Fibroblast of lung (primary cell): ENCODE measurements at regions not wholly inside any gene's neighbourhood (a gene's known extent, or its start where the extent isn't known, plus 50 kb on each side); places are given as distances from the start of the nearest gene placed in this dataset.

Experiments used
- DNase-seq, 2 donors: peaks; one replicate each; pipeline versions ENCODE4 v3.0.0 to v3.0.0-alpha.2; 2010; ENCODE audit warnings: low read depth in 2 of 2
- H2AFZ ChIP-seq: 2 replicates; pipeline ENCODE4 v1.5.1; 2012; ENCODE audit warnings: low read length, control low read depth, inconsistent platforms
- H3K27ac ChIP-seq: 2 replicates; pipeline ENCODE4 v1.5.1; 2011; ENCODE audit warnings: low read length, control low read depth; ENCODE audit not compliant: insufficient read depth
- H3K27me3 ChIP-seq: 2 replicates; pipeline ENCODE4 v1.5.1; 2011; ENCODE audit warnings: mild to moderate bottlenecking, low read length; ENCODE audit not compliant: control insufficient read depth, insufficient read depth
- H3K36me3 ChIP-seq: 2 replicates; pipeline ENCODE4 v1.5.1; 2011; ENCODE audit warnings: low read length; ENCODE audit not compliant: control insufficient read depth, insufficient read depth
- H3K4me1 ChIP-seq: 2 replicates; pipeline ENCODE4 v1.5.1; 2011; ENCODE audit warnings: low read length; ENCODE audit not compliant: control insufficient read depth, insufficient read depth; ENCODE audit errors: extremely low read depth
- H3K4me2 ChIP-seq: 2 replicates; pipeline ENCODE4 v1.5.1; 2011; ENCODE audit warnings: low read length, control low read depth; ENCODE audit not compliant: insufficient read depth; ENCODE audit errors: extremely low read depth
- H3K4me3 ChIP-seq, 4 experiments: fragments of 200-600 bp in 1 of 4; sonication (generic) in 1 of 4; replicated peaks in 1 of 4; 2 replicates each; pipeline ENCODE4 v1.5.1; 2011 to 2016; ENCODE audit warnings: low read length in 4 of 4, low read depth in 3 of 4, mild to moderate bottlenecking in 3 of 4, control low read depth in 2 of 4, inconsistent platforms in 1 of 4, mixed read lengths in 1 of 4; ENCODE audit not compliant: insufficient read depth in 1 of 4; ENCODE audit errors: control extremely low read depth in 1 of 4
- H3K79me2 ChIP-seq: 2 replicates; pipeline ENCODE4 v1.5.1; 2012; ENCODE audit warnings: mild to moderate bottlenecking, low read length, inconsistent platforms; ENCODE audit not compliant: control insufficient read depth, insufficient read depth
- H3K9ac ChIP-seq: 2 replicates; pipeline ENCODE4 v1.5.1; 2011; ENCODE audit warnings: mild to moderate bottlenecking, low read length, control low read depth; ENCODE audit not compliant: insufficient read depth
- H3K9me3 ChIP-seq: 2 replicates; pipeline ENCODE4 v1.5.1; 2012; ENCODE audit warnings: low read depth, low read length; ENCODE audit not compliant: control insufficient read depth, insufficient read depth
- H4K20me1 ChIP-seq: 2 replicates; pipeline ENCODE4 v1.5.1; 2011; ENCODE audit warnings: low read length; ENCODE audit not compliant: control insufficient read depth, insufficient read depth; ENCODE audit errors: extremely low read depth
- CTCF ChIP-seq, 2 donors: IDR thresholded peaks in 1 of 2; conservative IDR thresholded peaks in 1 of 2; 1 replicate in 1 of 2; 2 replicates in 1 of 2; pipeline ENCODE4 v1.5.1; 2011 to 2012; ENCODE audit warnings: low read length in 2 of 2, control low read depth in 1 of 2, inconsistent platforms in 1 of 2, low read depth in 1 of 2, mild to moderate bottlenecking in 1 of 2
- EZH2 ChIP-seq: IDR thresholded peaks from 2 replicates; pipeline ENCODE4 v1.5.1; 2012; ENCODE audit warnings: low read length, control low read depth, mild to moderate bottlenecking; ENCODE audit errors: missing control alignments

GRCh38 chr13:107809125-107809524 is 406.2 kb downstream of the LIG4 start:
- Histone ChIP-seq H3K4me1 (no peaks in the 10 kb centered on the region), H3K27me3 (no peaks in the 10 kb centered on the region), H3K4me2 (no peak overlapping the region), H3K36me3 (no peaks in the 10 kb centered on the region), H3K27ac (no peak overlapping the region), H3K9ac (no peak overlapping the region), H3K4me3 (no peak overlapping the region), H3K9me3 (no peaks in the 10 kb centered on the region), H4K20me1 (no peaks in the 10 kb centered on the region), H2AFZ (no peak overlapping the region), H3K79me2 (no peaks in the 10 kb centered on the region)
- TF ChIP-seq CTCF (conservative IDR thresholded peaks at IDR 0.05 in 1 of 2, IDR thresholded peaks at IDR 0.05 in 1 of 2; ENCODE audit: low read depth in 1 of 2, low read length in 2 of 2) (no peak), EZH2 (no peak)
- DNase-seq, result peak in 1 of 2 donors; percentile 15

- Histone ChIP-seq H3K4me1 (no peaks in the 10 kb centered on the region), H3K9me3 (no peaks in the 10 kb centered on the region), H3K27ac (no peak overlapping the region), H3K9ac (no peak overlapping the region), H3K4me2 (no peak overlapping the region), H3K36me3 (no peaks in the 10 kb centered on the region), H2AFZ (no peak overlapping the region), H3K79me2 (no peaks in the 10 kb centered on the region), H4K20me1 (no peaks in the 10 kb centered on the region), H3K27me3 (no peaks in the 10 kb centered on the region), H3K4me3 (no peak overlapping the region)
- TF ChIP-seq EZH2 (no peak), CTCF (conservative IDR thresholded peaks at IDR 0.05 in 1 of 2, IDR thresholded peaks at IDR 0.05 in 1 of 2; ENCODE audit: low read depth in 1 of 2, low read length in 2 of 2) (no peak)
- DNase-seq, result peak; percentile 23 to 32
These were observed 406.9 kb downstream of the LIG4 start for GRCh38 chr13:107808389-107808788.

GRCh38 chr13:107807306-107808073 is 407.8 kb downstream of the LIG4 start:
- Histone ChIP-seq H3K27ac (no peak overlapping the region), H3K4me3 (no peak overlapping the region), H3K36me3 (no peaks in the 10 kb centered on the region), H2AFZ (no peak overlapping the region), H3K27me3 (no peaks in the 10 kb centered on the region), H4K20me1 (no peaks in the 10 kb centered on the region), H3K79me2 (no peaks in the 10 kb centered on the region), H3K9me3 (no peaks in the 10 kb centered on the region), H3K9ac (no peak overlapping the region), H3K4me2 (no peak overlapping the region), H3K4me1 (no peaks in the 10 kb centered on the region)
- DNase-seq, result peak in 1 of 2 donors; percentile 49
- TF ChIP-seq CTCF (conservative IDR thresholded peaks at IDR 0.05 in 1 of 2, IDR thresholded peaks at IDR 0.05 in 1 of 2; ENCODE audit: low read depth in 1 of 2, low read length in 2 of 2) (no peak), EZH2 (no peak)
